Central memory CD8-positive, alpha-beta T cell (primary cell): ENCODE measurements at regions not wholly inside any gene's neighbourhood (a gene's known extent, or its start where the extent isn't known, plus 50 kb on each side); places are given as distances from the start of the nearest gene placed in this dataset.

Experiments
- ATAC-seq: fragments of 150-1000 bp; cut with Tn5 transposase; replicated peaks from 2 replicates; pipeline ENCODE4 v1.10.0; 2022; ENCODE audit warnings: mild to moderate bottlenecking, moderate FRiP score, moderate number of reproducible peaks; ENCODE audit not compliant: poor library complexity, severe bottlenecking; ENCODE audit errors: extremely low read depth
- DNase-seq, 2 donors: peaks; one replicate each; pipeline ENCODE4 v3.0.0; 2021; ENCODE audit warnings: low spot score in 2 of 2
- H3K27ac Mint-ChIP-seq: one replicate; pipeline ENCODE4 v1.8.0; 2022; ENCODE audit warnings: low read depth, mild to moderate bottlenecking, moderate library complexity, mixed read lengths
- H3K27me3 Mint-ChIP-seq: one replicate; pipeline ENCODE4 v1.8.0; 2022; ENCODE audit warnings: mixed read lengths
- H3K36me3 Mint-ChIP-seq: one replicate; pipeline ENCODE4 v1.8.0; 2022; ENCODE audit warnings: mild to moderate bottlenecking, moderate library complexity, mixed read lengths; ENCODE audit not compliant: insufficient read depth
- H3K4me1 Mint-ChIP-seq: one replicate; pipeline ENCODE4 v1.8.0; 2022; ENCODE audit warnings: mixed read lengths
- H3K4me3 Mint-ChIP-seq: one replicate; pipeline ENCODE4 v1.8.0; 2022; ENCODE audit warnings: mild to moderate bottlenecking, moderate library complexity, mixed read lengths
- H3K9me3 Mint-ChIP-seq: one replicate; pipeline ENCODE4 v1.8.0; 2022; ENCODE audit warnings: mixed read lengths

GRCh38 chr7:121810831-121811672, 61.9 kb upstream of the PTPRZ1 start:
- ATAC-seq (no peak), DNase-seq (no peak)
- Mint-ChIP-seq H3K4me3 (no peak overlapping the region), H3K4me1 (no peaks in the 10 kb centered on the region), H3K36me3 (peaks cover 2% of the 10 kb centered on the region), H3K9me3 (peaks cover 29% of the 10 kb centered on the region), H3K27me3 (no peaks in the 10 kb centered on the region), H3K27ac (no peak overlapping the region)

GRCh38 chr7:121807078-121807477, 65.9 kb upstream of the PTPRZ1 start:
- no peaks in the 10 kb centered on the region for H3K27me3 Mint-ChIP-seq

GRCh38 chr7:121803039-121803438, 69.9 kb upstream of the PTPRZ1 start:
- DNase-seq (no peak), ATAC-seq (no peak)
- no peaks in the 10 kb centered on the region for H3K27me3 Mint-ChIP-seq
- H3K9me3 Mint-ChIP-seq: peaks cover 18% of the 10 kb centered on the region
- no peak overlapping the region for H3K27ac Mint-ChIP-seq
- H3K4me1 Mint-ChIP-seq: no peaks in the 10 kb centered on the region
- H3K36me3 Mint-ChIP-seq: peaks cover 2% of the 10 kb centered on the region
- H3K4me3 Mint-ChIP-seq: no peak overlapping the region

More at GRCh38 chr7:121807078-121807477, 65.9 kb upstream of the PTPRZ1 start:
- H3K27ac Mint-ChIP-seq: no peak overlapping the region
- no peak overlapping the region for H3K4me3 Mint-ChIP-seq
- no peak for ATAC-seq
- H3K4me1 Mint-ChIP-seq: no peaks in the 10 kb centered on the region
- DNase-seq: no peak
- H3K9me3 Mint-ChIP-seq: peaks cover 19% of the 10 kb centered on the region
- H3K36me3 Mint-ChIP-seq: peaks cover 2% of the 10 kb centered on the region

GRCh38 chr7:121800916-121801675, 71.9 kb upstream of the PTPRZ1 start:
- H3K27me3 Mint-ChIP-seq: no peaks in the 10 kb centered on the region
- ATAC-seq (no peak), DNase-seq (no peak)
- H3K4me1 Mint-ChIP-seq: no peaks in the 10 kb centered on the region
- H3K9me3 Mint-ChIP-seq: peaks cover 5% of the 10 kb centered on the region
- no peak overlapping the region for H3K27ac Mint-ChIP-seq
- H3K4me3 Mint-ChIP-seq: no peak overlapping the region
- H3K36me3 Mint-ChIP-seq: no peaks in the 10 kb centered on the region

- ATAC-seq: no peak
- peaks cover 3% of the 10 kb centered on the region for H3K36me3 Mint-ChIP-seq
- no peak for DNase-seq
Measured at GRCh38 chr7:121798896-121799295, 74.1 kb upstream of the PTPRZ1 start.

GRCh38 chr7:121798453-121798840, 74.5 kb upstream of the PTPRZ1 start:
- Mint-ChIP-seq H3K4me3 (no peak overlapping the region), H3K4me1 (no peaks in the 10 kb centered on the region), H3K27me3 (no peaks in the 10 kb centered on the region), H3K36me3 (peaks cover 3% of the 10 kb centered on the region), H3K9me3 (peaks cover 5% of the 10 kb centered on the region), H3K27ac (no peak overlapping the region)
- no peak for ATAC-seq
- DNase-seq: no peak

More at GRCh38 chr7:121798896-121799295, 74.1 kb upstream of the PTPRZ1 start:
- peaks cover 5% of the 10 kb centered on the region for H3K9me3 Mint-ChIP-seq
- no peaks in the 10 kb centered on the region for H3K27me3 Mint-ChIP-seq
- no peak overlapping the region for H3K4me3 Mint-ChIP-seq
- no peak overlapping the region for H3K27ac Mint-ChIP-seq
- H3K4me1 Mint-ChIP-seq: no peaks in the 10 kb centered on the region

- ATAC-seq: no peak
- peaks cover 5% of the 10 kb centered on the region for H3K9me3 Mint-ChIP-seq
- no peaks in the 10 kb centered on the region for H3K4me1 Mint-ChIP-seq
Measured at GRCh38 chr7:121797657-121798452, 75.1 kb upstream of the PTPRZ1 start.

GRCh38 chr7:121796936-121797656, 75.9 kb upstream of the PTPRZ1 start:
- no peak overlapping the region for H3K27ac Mint-ChIP-seq
- peaks cover 5% of the 10 kb centered on the region for H3K9me3 Mint-ChIP-seq
- H3K36me3 Mint-ChIP-seq: peaks cover 3% of the 10 kb centered on the region
- ATAC-seq (no peak), DNase-seq (no peak)
- H3K4me1 Mint-ChIP-seq: no peaks in the 10 kb centered on the region
- no peak overlapping the region for H3K4me3 Mint-ChIP-seq
- no peaks in the 10 kb centered on the region for H3K27me3 Mint-ChIP-seq

More at GRCh38 chr7:121797657-121798452, 75.1 kb upstream of the PTPRZ1 start:
- Mint-ChIP-seq H3K36me3 (peaks cover 3% of the 10 kb centered on the region), H3K27me3 (no peaks in the 10 kb centered on the region), H3K27ac (no peak overlapping the region), H3K4me3 (no peak overlapping the region)
- DNase-seq: no peak

GRCh38 chr7:121796381-121796780, 76.6 kb upstream of the PTPRZ1 start:
- H3K4me1 Mint-ChIP-seq: no peaks in the 10 kb centered on the region
- H3K4me3 Mint-ChIP-seq: no peak overlapping the region
- peaks cover 5% of the 10 kb centered on the region for H3K9me3 Mint-ChIP-seq
- no peaks in the 10 kb centered on the region for H3K27me3 Mint-ChIP-seq
- H3K27ac Mint-ChIP-seq: no peak overlapping the region
- no peak for DNase-seq
- ATAC-seq: no peak
- peaks cover 3% of the 10 kb centered on the region for H3K36me3 Mint-ChIP-seq

GRCh38 chr7:121795736-121796135, 77.2 kb upstream of the PTPRZ1 start:
- Mint-ChIP-seq H3K4me1 (no peaks in the 10 kb centered on the region), H3K27ac (no peak overlapping the region), H3K27me3 (no peaks in the 10 kb centered on the region), H3K36me3 (peaks cover 3% of the 10 kb centered on the region), H3K9me3 (peaks cover 5% of the 10 kb centered on the region), H3K4me3 (no peak overlapping the region)
- no peak for ATAC-seq
- no peak for DNase-seq

- Mint-ChIP-seq H3K27me3 (no peaks in the 10 kb centered on the region), H3K4me3 (no peak overlapping the region), H3K27ac (no peak overlapping the region), H3K36me3 (peaks cover 3% of the 10 kb centered on the region), H3K9me3 (no peaks in the 10 kb centered on the region), H3K4me1 (no peaks in the 10 kb centered on the region)
- ATAC-seq: no peak
- DNase-seq: no peak
Measured at GRCh38 chr7:121793716-121794115, 79.2 kb upstream of the PTPRZ1 start.

- no peak overlapping the region for H3K27ac Mint-ChIP-seq
- peaks cover 3% of the 10 kb centered on the region for H3K36me3 Mint-ChIP-seq
- H3K4me3 Mint-ChIP-seq: no peak overlapping the region
- no peaks in the 10 kb centered on the region for H3K27me3 Mint-ChIP-seq
- no peaks in the 10 kb centered on the region for H3K4me1 Mint-ChIP-seq
- H3K9me3 Mint-ChIP-seq: peaks cover 13% of the 10 kb centered on the region
- DNase-seq: no peak
- ATAC-seq: no peak
Measured at GRCh38 chr7:121777672-121778071, 95.3 kb upstream of the PTPRZ1 start.
